HCT116 (cell line): ENCODE measurements at regions not wholly inside any gene's neighbourhood (a gene's known extent, or its start where the extent isn't known, plus 50 kb on each side); places are given as distances from the start of the nearest gene placed in this dataset.

ENCODE experiments used
- ATAC-seq: fragments of 200-7000 bp; cut with Tn5 transposase; 2 replicates; pipeline ENCODE4 v1.9.1; 2020; ENCODE audit warnings: mild to moderate bottlenecking, moderate library complexity
- BruUV-seq: library from RNA; stranded (reverse); fragments of 400-500 nt; replicated peaks from 2 replicates; lab custom pipeline; 2021; lab: Mats Ljungman, UMichigan
- CTCF ChIA-PET: fragments of 300-600 bp; sonication (Branson Sonifier 250); formaldehyde crosslinking; loops from one replicate; lab custom pipeline; 2021; ENCODE audit warnings: antibody characterized with exemption; lab: Charles Lee
- POLR2A ChIA-PET: fragments of 300-600, 350-600 bp; sonication (Branson Sonifier 250); formaldehyde crosslinking; loops from one replicate; lab custom pipeline; 2021; ENCODE audit warnings: antibody characterized with exemption; lab: Charles Lee
- RAD21 ChIA-PET, 2 experiments: fragments of 300-600 bp; sonication (Branson Sonifier 250); formaldehyde crosslinking; loops; one replicate each; lab custom pipeline; 2023; ENCODE audit warnings: low total read pairs in 2 of 2; ENCODE audit not compliant: uncharacterized antibody in 2 of 2, unreplicated experiment in 2 of 2, low non-redundant PET in 1 of 2; lab: Charles Lee
- DNase-seq: peaks from one replicate; pipeline ENCODE4 v3.0.0-alpha.2; 2010; ENCODE audit warnings: low read depth, low spot score
- H2AFZ ChIP-seq: fragments of 200-600 bp; shearing (Covaris generic), sonication (generic); 2 replicates; pipeline ENCODE4 v1.6.1; 2017; ENCODE audit warnings: low read depth, mixed run types, mixed read lengths, antibody characterized with exemption, low read length; ENCODE audit not compliant: poor library complexity, severe bottlenecking
- H3K27ac ChIP-seq: 2 replicates; pipeline ENCODE4 v1.5.1; 2012; ENCODE audit warnings: low read depth, low read length
- H3K27me3 ChIP-seq: fragments of 200-600 bp; sonication (generic); 2 replicates; pipeline ENCODE4 v1.6.1; 2016; ENCODE audit warnings: mixed run types, low read length, mixed read lengths; ENCODE audit not compliant: insufficient read depth
- H3K36me3 ChIP-seq, 2 experiments: fragments of 200-500 bp in 1 of 2; fragments of 200-600 bp in 1 of 2; sonication (Bioruptor generic) in 1 of 2; sonication (generic) in 1 of 2; 2 replicates each; pipeline versions ENCODE4 v1.5.1 to v1.6.1; 2014 to 2016; ENCODE audit warnings: low read length in 2 of 2, inconsistent platforms in 1 of 2, mixed read lengths in 1 of 2, mixed run types in 1 of 2; ENCODE audit not compliant: insufficient read depth in 2 of 2, control insufficient read depth in 1 of 2
- H3K4me1 ChIP-seq, 2 experiments: fragments of 200-600 bp in 1 of 2; sonication (generic) in 1 of 2; 2 replicates each; pipeline versions ENCODE4 v1.5.1 to v1.6.1; 2012 to 2017; ENCODE audit warnings: low read length in 2 of 2, inconsistent platforms in 1 of 2, mild to moderate bottlenecking in 1 of 2, mixed read lengths in 1 of 2, mixed run types in 1 of 2, moderate library complexity in 1 of 2; ENCODE audit not compliant: insufficient read depth in 2 of 2, control insufficient read depth in 1 of 2
- H3K4me2 ChIP-seq: fragments of 200-600 bp; sonication (generic); 2 replicates; pipeline ENCODE4 v1.6.1; 2017; ENCODE audit warnings: mixed run types, low read length, mixed read lengths
- H3K4me3 ChIP-seq, 2 experiments: fragments of 200-600 bp in 1 of 2; sonication (generic) in 1 of 2; replicated peaks in 1 of 2; 2 replicates each; pipeline ENCODE4 v1.5.1; 2011 to 2016; ENCODE audit warnings: low read length in 2 of 2, control low read depth in 1 of 2, low read depth in 1 of 2, mild to moderate bottlenecking in 1 of 2, mixed read lengths in 1 of 2, mixed run types in 1 of 2
- H3K79me2 ChIP-seq: fragments of 200-600 bp; sonication (generic); 2 replicates; pipeline ENCODE4 v1.6.1; 2017; ENCODE audit warnings: mild to moderate bottlenecking, mixed run types, low read length, moderate library complexity, mixed read lengths; ENCODE audit not compliant: insufficient read depth
- H3K9ac ChIP-seq: fragments of 200-600 bp; sonication (generic); 2 replicates; pipeline ENCODE4 v1.6.1; 2016; ENCODE audit warnings: low read length, mixed read lengths
- H3K9me2 ChIP-seq: fragments of 200-600 bp; sonication (generic), shearing (Covaris generic); 2 replicates; pipeline ENCODE4 v1.6.1; 2017; ENCODE audit warnings: mixed run types, mild to moderate bottlenecking, moderate library complexity; ENCODE audit not compliant: insufficient read depth
- H3K9me3 ChIP-seq, 2 experiments: fragments of 200-500 bp in 1 of 2; fragments of 200-600 bp in 1 of 2; sonication (Bioruptor generic) in 1 of 2; sonication (generic) in 1 of 2; 2 replicates each; pipeline ENCODE4 v1.6.1; 2014 to 2017; ENCODE audit warnings: low read length in 2 of 2, mixed read lengths in 2 of 2, inconsistent platforms in 1 of 2, low read depth in 1 of 2, mild to moderate bottlenecking in 1 of 2, mixed run types in 1 of 2, moderate library complexity in 1 of 2; ENCODE audit not compliant: control insufficient read depth in 1 of 2, insufficient read depth in 1 of 2
- H4K20me1 ChIP-seq: fragments of 200-600 bp; sonication (generic), shearing (Covaris generic); 2 replicates; pipeline ENCODE4 v1.6.1; 2017; ENCODE audit warnings: mixed run types, mild to moderate bottlenecking, moderate library complexity; ENCODE audit not compliant: insufficient read depth
- CBX3 ChIP-seq: IDR thresholded peaks from 2 replicates; pipeline ENCODE4 v1.6.1; 2012; ENCODE audit warnings: low read depth
- CEBPB ChIP-seq: IDR thresholded peaks from 2 replicates; pipeline ENCODE4 v1.6.1; 2012; ENCODE audit warnings: low read depth
- EGR1 ChIP-seq: IDR thresholded peaks from 2 replicates; pipeline ENCODE4 v1.6.1; 2012; ENCODE audit warnings: low read depth
- EZH2 ChIP-seq: fragments of 200-600 bp; sonication (generic); IDR thresholded peaks from 2 replicates; pipeline ENCODE4 v1.6.1; 2017; ENCODE audit warnings: antibody characterized with exemption, mixed run types
- EZH2phosphoT487 ChIP-seq: fragments of 200-600 bp; IDR thresholded peaks from 2 replicates; pipeline ENCODE4 v1.6.1; 2018; ENCODE audit warnings: antibody characterized with exemption, borderline replicate concordance
- FOSL1 ChIP-seq: IDR thresholded peaks from 2 replicates; pipeline ENCODE4 v1.6.1; 2012; ENCODE audit warnings: low read depth
- POLR2AphosphoS5 ChIP-seq: IDR thresholded peaks from 2 replicates; pipeline ENCODE4 v1.6.1; 2011; ENCODE audit warnings: mild to moderate bottlenecking, low read depth, low read length, moderate library complexity
- RAD21 ChIP-seq: IDR thresholded peaks from 2 replicates; pipeline ENCODE4 v1.6.1; 2012; ENCODE audit warnings: low read depth, mild to moderate bottlenecking
- SIN3A ChIP-seq: IDR thresholded peaks from 2 replicates; pipeline ENCODE4 v1.6.1; 2012; ENCODE audit warnings: low read depth
- SRF ChIP-seq: IDR thresholded peaks from 2 replicates; pipeline ENCODE4 v1.6.1; 2012; ENCODE audit warnings: low read depth
- TCF7L2 ChIP-seq: IDR thresholded peaks from 2 replicates; pipeline ENCODE4 v1.7.0; 2011; ENCODE audit warnings: borderline replicate concordance, inconsistent platforms; ENCODE audit not compliant: insufficient read depth, insufficient read length; ENCODE audit errors: extremely low read depth
- YY1 ChIP-seq: IDR thresholded peaks from 2 replicates; pipeline ENCODE4 v1.6.1; 2011; ENCODE audit warnings: low read length, low read depth, moderate library complexity, mild to moderate bottlenecking; ENCODE audit not compliant: insufficient replicate concordance; ENCODE audit errors: extremely low read depth
- ZNF274 ChIP-seq: fragments of 200-500 bp; sonication (Bioruptor generic); IDR thresholded peaks from 2 replicates; pipeline ENCODE4 v1.6.1; 2014; ENCODE audit warnings: mild to moderate bottlenecking, low read depth, low read length, inconsistent platforms
- intact Hi-C: fragments of 100-400 bp; cut with micrococcal nuclease; formaldehyde crosslinking; loops from 2 replicates; pipeline ENCODE4 v1.10.0; 2022
- TF ChIP-seq, protein P1 (sequence below): IDR thresholded peaks from 2 replicates; pipeline ENCODE4 v1.6.1; 2012
- TF ChIP-seq, protein P2 (sequence below): IDR thresholded peaks from 2 replicates; pipeline ENCODE4 v1.6.1; 2012
- TF ChIP-seq, protein P3 (sequence below): IDR thresholded peaks from 2 replicates; pipeline ENCODE4 v1.6.1; 2012; ENCODE audit warnings: low read depth
- TF ChIP-seq, protein P4 (sequence below): IDR thresholded peaks from 2 replicates; pipeline ENCODE4 v1.6.1; 2011; ENCODE audit warnings: mild to moderate bottlenecking, low read length, moderate library complexity; ENCODE audit not compliant: insufficient replicate concordance; ENCODE audit errors: extremely low read depth

DNA sequence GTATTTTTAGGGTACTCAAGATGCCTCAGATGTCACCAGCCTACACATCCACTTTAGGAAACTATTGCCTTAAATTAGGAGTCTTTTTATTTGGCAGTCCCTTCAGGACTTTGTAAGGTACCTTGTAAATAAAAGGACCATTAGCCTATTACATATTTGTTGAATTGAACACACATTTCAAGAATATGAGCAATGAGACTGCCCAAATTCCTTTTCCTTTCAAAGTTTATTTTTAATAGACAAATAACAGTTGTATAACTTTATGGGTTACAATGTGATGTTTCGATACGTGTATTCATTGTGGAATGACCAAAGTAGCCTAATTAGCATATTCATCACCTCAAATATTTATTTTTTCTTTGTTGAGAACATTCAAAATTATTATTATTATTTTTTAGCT is 176.7 kb upstream of the PDZRN3 start:
- POLR2A ChIA-PET = no interaction called here
- no TSS peak for BruUV-seq
- CTCF ChIA-PET = no interaction called here

DNA sequence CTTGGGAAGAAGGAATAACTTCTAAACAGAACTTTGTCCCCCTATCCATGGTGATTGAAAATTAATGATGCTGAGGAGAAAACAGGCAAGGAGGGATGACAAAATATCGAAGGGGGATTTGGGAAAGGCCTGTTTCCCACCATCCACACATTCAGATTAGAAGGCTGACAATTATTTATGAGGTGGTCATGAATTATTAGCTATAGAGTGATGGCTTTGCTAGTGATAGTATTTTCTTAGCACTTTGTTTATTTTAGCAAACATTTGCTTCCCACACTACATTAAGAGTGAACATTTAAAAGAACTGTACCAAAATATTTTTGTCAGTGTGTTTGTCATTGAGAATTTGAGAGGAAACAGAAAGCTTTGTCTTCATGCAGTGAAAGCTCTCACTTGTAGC is 172.6 kb upstream of the PDZRN3 start:
- no peaks in the 10 kb centered on the region; a peak in 2 of 4 replicates for H3K9me3 ChIP-seq
- H3K79me2 ChIP-seq = no peaks in the 10 kb centered on the region
- no peak overlapping the region for H3K4me3 ChIP-seq
- H2AFZ ChIP-seq = no peak overlapping the region
- H3K27me3 ChIP-seq = no peaks in the 10 kb centered on the region
- ChIA-PET POLR2A (no interaction called here), CTCF (no interaction called here), RAD21 (no interaction called here)
- H3K9me2 ChIP-seq = no peaks in the 10 kb centered on the region
- H3K4me2 ChIP-seq = no peak overlapping the region
- no TSS peak for BruUV-seq
- no peak for TF ChIP-seq SRF
- no peak for TF ChIP-seq RAD21
- TF ChIP-seq YY1 = no peak
- TF ChIP-seq, protein P1, sequence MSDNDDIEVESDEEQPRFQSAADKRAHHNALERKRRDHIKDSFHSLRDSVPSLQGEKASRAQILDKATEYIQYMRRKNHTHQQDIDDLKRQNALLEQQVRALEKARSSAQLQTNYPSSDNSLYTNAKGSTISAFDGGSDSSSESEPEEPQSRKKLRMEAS = no peak
- no peak for TF ChIP-seq TCF7L2
- no peak for TF ChIP-seq EGR1
- TF ChIP-seq ZNF274 = no peak
- no peak for TF ChIP-seq CEBPB
- TF ChIP-seq, protein P2, sequence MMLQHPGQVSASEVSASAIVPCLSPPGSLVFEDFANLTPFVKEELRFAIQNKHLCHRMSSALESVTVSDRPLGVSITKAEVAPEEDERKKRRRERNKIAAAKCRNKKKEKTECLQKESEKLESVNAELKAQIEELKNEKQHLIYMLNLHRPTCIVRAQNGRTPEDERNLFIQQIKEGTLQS = no peak
- no peak for TF ChIP-seq CBX3
- TF ChIP-seq, protein P3, sequence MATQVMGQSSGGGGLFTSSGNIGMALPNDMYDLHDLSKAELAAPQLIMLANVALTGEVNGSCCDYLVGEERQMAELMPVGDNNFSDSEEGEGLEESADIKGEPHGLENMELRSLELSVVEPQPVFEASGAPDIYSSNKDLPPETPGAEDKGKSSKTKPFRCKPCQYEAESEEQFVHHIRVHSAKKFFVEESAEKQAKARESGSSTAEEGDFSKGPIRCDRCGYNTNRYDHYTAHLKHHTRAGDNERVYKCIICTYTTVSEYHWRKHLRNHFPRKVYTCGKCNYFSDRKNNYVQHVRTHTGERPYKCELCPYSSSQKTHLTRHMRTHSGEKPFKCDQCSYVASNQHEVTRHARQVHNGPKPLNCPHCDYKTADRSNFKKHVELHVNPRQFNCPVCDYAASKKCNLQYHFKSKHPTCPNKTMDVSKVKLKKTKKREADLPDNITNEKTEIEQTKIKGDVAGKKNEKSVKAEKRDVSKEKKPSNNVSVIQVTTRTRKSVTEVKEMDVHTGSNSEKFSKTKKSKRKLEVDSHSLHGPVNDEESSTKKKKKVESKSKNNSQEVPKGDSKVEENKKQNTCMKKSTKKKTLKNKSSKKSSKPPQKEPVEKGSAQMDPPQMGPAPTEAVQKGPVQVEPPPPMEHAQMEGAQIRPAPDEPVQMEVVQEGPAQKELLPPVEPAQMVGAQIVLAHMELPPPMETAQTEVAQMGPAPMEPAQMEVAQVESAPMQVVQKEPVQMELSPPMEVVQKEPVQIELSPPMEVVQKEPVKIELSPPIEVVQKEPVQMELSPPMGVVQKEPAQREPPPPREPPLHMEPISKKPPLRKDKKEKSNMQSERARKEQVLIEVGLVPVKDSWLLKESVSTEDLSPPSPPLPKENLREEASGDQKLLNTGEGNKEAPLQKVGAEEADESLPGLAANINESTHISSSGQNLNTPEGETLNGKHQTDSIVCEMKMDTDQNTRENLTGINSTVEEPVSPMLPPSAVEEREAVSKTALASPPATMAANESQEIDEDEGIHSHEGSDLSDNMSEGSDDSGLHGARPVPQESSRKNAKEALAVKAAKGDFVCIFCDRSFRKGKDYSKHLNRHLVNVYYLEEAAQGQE = no peak
- TF ChIP-seq POLR2AphosphoS5 = no peak
- no peak for TF ChIP-seq EZH2phosphoT487
- TF ChIP-seq, protein P4, sequence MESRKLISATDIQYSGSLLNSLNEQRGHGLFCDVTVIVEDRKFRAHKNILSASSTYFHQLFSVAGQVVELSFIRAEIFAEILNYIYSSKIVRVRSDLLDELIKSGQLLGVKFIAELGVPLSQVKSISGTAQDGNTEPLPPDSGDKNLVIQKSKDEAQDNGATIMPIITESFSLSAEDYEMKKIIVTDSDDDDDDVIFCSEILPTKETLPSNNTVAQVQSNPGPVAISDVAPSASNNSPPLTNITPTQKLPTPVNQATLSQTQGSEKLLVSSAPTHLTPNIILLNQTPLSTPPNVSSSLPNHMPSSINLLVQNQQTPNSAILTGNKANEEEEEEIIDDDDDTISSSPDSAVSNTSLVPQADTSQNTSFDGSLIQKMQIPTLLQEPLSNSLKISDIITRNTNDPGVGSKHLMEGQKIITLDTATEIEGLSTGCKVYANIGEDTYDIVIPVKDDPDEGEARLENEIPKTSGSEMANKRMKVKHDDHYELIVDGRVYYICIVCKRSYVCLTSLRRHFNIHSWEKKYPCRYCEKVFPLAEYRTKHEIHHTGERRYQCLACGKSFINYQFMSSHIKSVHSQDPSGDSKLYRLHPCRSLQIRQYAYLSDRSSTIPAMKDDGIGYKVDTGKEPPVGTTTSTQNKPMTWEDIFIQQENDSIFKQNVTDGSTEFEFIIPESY = no peak
- no peak for TF ChIP-seq EZH2
- H3K36me3 ChIP-seq = no peaks in the 10 kb centered on the region
- H3K9ac ChIP-seq = no peak overlapping the region
- ATAC-seq (no peak), DNase-seq (no peak)
- no peaks in the 10 kb centered on the region for H4K20me1 ChIP-seq
- intact Hi-C loops = no loop called here
- H3K4me1 ChIP-seq = no peaks in the 10 kb centered on the region
- H3K27ac ChIP-seq = no peak overlapping the region

More for the DNA sequence above, 176.7 kb upstream of the PDZRN3 start:
- no peak overlapping the region for H3K4me3 ChIP-seq
- RAD21 ChIA-PET = no interaction called here
- TF ChIP-seq RAD21 = no peak
- TF ChIP-seq SIN3A = no peak
- TF ChIP-seq FOSL1 = no peak
- no peaks in the 10 kb centered on the region; a peak in 1 of 4 replicates for H3K9me3 ChIP-seq
- H3K9ac ChIP-seq = no peak overlapping the region
- H3K4me1 ChIP-seq = no peaks in the 10 kb centered on the region
- H2AFZ ChIP-seq = no peak overlapping the region
- DNase-seq (no peak), ATAC-seq (no peak)
- H3K27ac ChIP-seq = no peak overlapping the region
- no peaks in the 10 kb centered on the region for H3K79me2 ChIP-seq
- H3K27me3 ChIP-seq = no peaks in the 10 kb centered on the region
- no peaks in the 10 kb centered on the region for H4K20me1 ChIP-seq
- H3K36me3 ChIP-seq = no peaks in the 10 kb centered on the region
- no peaks in the 10 kb centered on the region for H3K9me2 ChIP-seq
- no peak overlapping the region for H3K4me2 ChIP-seq
- intact Hi-C loops = no loop called here
